GM19463 (cell line): ENCODE measurements at regions not wholly inside any gene's neighbourhood (a gene's known extent, or its start where the extent isn't known, plus 50 kb on each side); places are given as distances from the start of the nearest gene placed in this dataset.

Source experiments
- ATAC-seq: cut with Tn5 transposase; IDR thresholded peaks from one replicate; pipeline ENCODE4 v1.9.1; 2021; ENCODE audit warnings: mild to moderate bottlenecking, moderate library complexity; ENCODE audit not compliant: unreplicated experiment

- ATAC-seq: peak; percentile 71
These were observed 64.8 kb upstream of the PLEKHG3 start for GRCh38 chr14:64639340-64639821.

DNA sequence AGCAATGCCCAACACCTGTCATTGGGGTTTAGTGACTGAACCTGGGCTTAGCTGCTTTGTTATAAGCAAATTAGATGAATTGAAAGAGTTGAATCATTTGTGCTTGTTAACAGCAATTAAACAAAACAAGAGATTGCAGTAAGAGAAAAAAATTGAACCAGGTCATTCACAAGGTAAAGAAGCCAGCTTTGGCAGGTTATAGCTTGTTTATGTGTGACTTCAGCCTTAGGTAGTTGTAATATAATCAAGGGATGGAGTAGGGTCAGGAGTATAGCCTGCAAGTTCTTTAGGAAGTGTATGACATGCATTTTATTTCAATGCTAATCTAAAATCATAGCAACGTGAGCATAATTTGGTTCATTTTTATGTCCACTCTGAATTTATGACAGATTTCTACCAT, 63.4 kb upstream of the PLEKHG3 start:
- ATAC-seq: no peak

DNA sequence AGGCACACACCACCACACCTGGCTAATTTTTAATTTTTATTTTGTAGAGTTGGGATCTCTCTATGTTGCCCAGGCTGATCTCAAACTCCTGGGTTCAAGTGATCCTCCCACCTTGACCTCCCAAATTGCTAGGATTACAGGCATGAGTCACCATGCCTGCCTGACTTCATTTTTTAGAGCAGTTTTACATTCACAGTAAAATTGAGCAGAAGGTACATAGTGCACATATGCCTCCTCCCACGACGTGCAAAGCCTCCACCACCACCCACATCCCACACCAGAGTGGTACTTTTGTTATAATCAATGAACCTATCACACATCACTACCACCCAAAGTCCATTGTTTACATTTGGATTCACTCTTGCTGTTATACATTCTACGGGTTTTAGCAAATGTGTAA, 62.5 kb upstream of the PLEKHG3 start:
- no peak for ATAC-seq

- ATAC-seq: no peak
These were observed 60.5 kb upstream of the PLEKHG3 start for GRCh38 chr14:64643709-64644108.

DNA sequence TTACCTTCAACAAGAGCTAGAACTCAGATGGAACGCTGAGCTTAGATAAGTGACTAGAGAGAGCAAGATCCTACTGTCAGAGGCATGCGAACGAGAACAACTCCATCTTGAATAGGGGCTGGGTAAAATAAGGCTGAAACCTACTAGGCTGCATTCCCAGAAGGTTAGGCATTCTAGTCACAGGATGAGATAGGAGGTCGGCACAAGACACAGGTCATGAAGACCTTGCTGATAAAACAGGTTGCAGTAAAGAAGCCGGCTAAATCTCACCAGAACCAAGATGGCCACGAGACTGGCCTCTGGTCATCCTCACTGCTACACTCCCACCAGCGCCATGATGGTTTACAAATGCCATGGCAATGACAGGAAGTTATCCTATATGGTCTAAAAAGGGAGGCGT, 59.6 kb upstream of the PLEKHG3 start:
- no peak for ATAC-seq

- no peak for ATAC-seq
These were observed 58.9 kb upstream of the PLEKHG3 start for GRCh38 chr14:64645220-64645892.

DNA sequence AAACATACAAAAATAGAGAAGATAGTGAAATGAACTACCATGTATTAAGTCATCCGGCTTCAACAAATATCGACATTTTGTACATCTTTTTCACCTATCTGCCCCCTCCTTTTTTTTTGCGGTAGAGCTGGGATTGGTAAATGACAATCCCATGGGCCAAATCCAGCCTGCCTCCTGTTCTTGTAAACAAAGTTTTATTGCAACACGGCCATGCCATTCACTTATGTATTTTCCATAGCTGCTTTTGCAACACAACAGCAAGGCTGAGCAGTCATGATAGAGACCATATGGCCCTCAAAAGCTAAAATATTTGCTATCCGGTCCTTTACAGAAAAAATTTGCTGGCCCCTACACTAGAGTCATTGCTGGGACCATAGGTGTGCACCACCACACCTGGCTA, 58.1 kb upstream of the PLEKHG3 start:
- ATAC-seq: no peak

DNA sequence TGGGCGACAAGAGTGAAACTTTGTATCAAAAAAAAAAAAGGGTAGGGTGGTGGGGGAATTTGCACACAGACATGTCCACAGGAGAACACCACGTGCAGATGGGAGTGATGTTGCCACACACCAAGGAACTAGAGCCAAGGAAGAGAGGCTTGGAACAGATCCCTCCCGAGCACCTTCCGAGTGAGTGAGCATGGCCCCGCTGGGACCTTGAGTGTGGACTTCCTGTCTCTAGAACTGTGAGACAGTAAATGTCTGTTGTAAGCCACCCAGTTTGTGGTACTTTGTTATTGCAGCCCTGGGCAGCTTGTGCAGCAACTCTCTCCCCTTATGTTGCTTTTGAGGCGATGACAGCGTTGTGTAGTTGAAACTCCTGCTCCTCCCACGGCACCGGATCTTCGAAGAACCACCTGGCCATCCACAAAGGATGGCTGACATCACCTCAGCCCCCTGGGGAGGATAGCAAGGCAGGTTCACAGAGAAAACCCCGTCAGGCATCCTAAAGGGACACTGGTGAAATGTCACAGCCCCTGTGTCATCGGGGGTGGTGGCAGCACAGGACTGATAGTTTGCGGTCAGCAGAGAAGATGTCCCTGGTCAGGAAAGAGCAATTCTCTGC, 54.7 kb upstream of the PLEKHG3 start:
- ATAC-seq: no peak

- ATAC-seq: peak; percentile 2
These were observed 50.4 kb upstream of the PLEKHG3 start for GRCh38 chr14:64653900-64654245.

GRCh38 chr14:64654246-64654900, 49.9 kb upstream of the PLEKHG3 start:
- ATAC-seq: peak; percentile 80
